ENCODE measurements at regions not wholly inside any gene's neighbourhood (a gene's known extent, or its start where the extent isn't known, plus 50 kb on each side); places are given as distances from the start of the nearest gene placed in this dataset.
"Not testable (repeated sequence)": the region's sequence is repeated elsewhere in the genome, so short reads cannot be mapped to it uniquely, and the experiment has no call there.

- no peak for DNase-seq (ENCODE audit: low read depth)
Observed at GRCh38 chr18:65287652-65288051, 463.2 kb upstream of the CDH7 start.

GRCh38 chr18:65282096-65282495, 468.7 kb upstream of the CDH7 start:
- DNase-seq (ENCODE audit: low read depth): no peak

- DNase-seq (ENCODE audit: low read depth): no peak
Observed at GRCh38 chr18:65279668-65280305, 471.0 kb upstream of the CDH7 start.

- no peak for DNase-seq (ENCODE audit: low read depth)
Observed at GRCh38 chr18:65278939-65279667, 471.7 kb upstream of the CDH7 start.

GRCh38 chr18:65269375-65269774, 481.4 kb upstream of the CDH7 start:
- no peak for DNase-seq (ENCODE audit: low read depth)

GRCh38 chr18:65265761-65266160, 485.1 kb upstream of the CDH7 start:
- no peak for DNase-seq (ENCODE audit: low read depth)

- no peak for DNase-seq (ENCODE audit: low read depth)
Observed at GRCh38 chr18:65260030-65260429, 490.8 kb upstream of the CDH7 start.

- no peak for DNase-seq (ENCODE audit: low read depth)
Observed at GRCh38 chr18:65259403-65259802, 491.4 kb upstream of the CDH7 start.

GRCh38 chr18:65257149-65257548, 493.7 kb upstream of the CDH7 start:
- no peak for DNase-seq (ENCODE audit: low read depth)

- DNase-seq (ENCODE audit: low read depth): no peak
Observed at GRCh38 chr18:65255417-65255816, 495.4 kb upstream of the CDH7 start.

- DNase-seq (ENCODE audit: low read depth): no peak
Observed at GRCh38 chr18:65239787-65240186, 511.0 kb upstream of the CDH7 start.

GRCh38 chr18:65235966-65236624, 514.7 kb upstream of the CDH7 start:
- no peak for DNase-seq (ENCODE audit: low read depth)

- DNase-seq (ENCODE audit: low read depth): no peak
Observed at GRCh38 chr18:65230311-65230710, 520.5 kb upstream of the CDH7 start.

- no peak for DNase-seq (ENCODE audit: low read depth)
Observed at GRCh38 chr18:65227970-65228369, 522.8 kb upstream of the CDH7 start.

- no peak for DNase-seq (ENCODE audit: low read depth)
Observed at GRCh38 chr18:65221736-65222135, 529.1 kb upstream of the CDH7 start.

GRCh38 chr18:65221115-65221514, 529.7 kb upstream of the CDH7 start:
- no peak for DNase-seq (ENCODE audit: low read depth)

GRCh38 chr18:65215865-65216466, 534.8 kb upstream of the CDH7 start:
- DNase-seq (ENCODE audit: low read depth): no peak

- no peak for DNase-seq (ENCODE audit: low read depth)
Observed at GRCh38 chr18:65214456-65214855, 536.4 kb upstream of the CDH7 start.

GRCh38 chr18:65206551-65207260, 544.1 kb upstream of the CDH7 start:
- no peak for DNase-seq (ENCODE audit: low read depth)

- DNase-seq (ENCODE audit: low read depth): no peak
Observed at GRCh38 chr18:65202091-65202490, 548.7 kb upstream of the CDH7 start.

- no peak for DNase-seq (ENCODE audit: low read depth)
Observed at GRCh38 chr18:65175681-65176080, 575.1 kb upstream of the CDH7 start.

- DNase-seq (ENCODE audit: low read depth): not testable (repeated sequence)
Observed at GRCh38 chr18:65162086-65162485, 588.7 kb upstream of the CDH7 start.

Measured in fibroblast of the conjunctiva (primary cell).